Neural cell (in vitro differentiated cells): ENCODE measurements at regions not wholly inside any gene's neighbourhood (a gene's known extent, or its start where the extent isn't known, plus 50 kb on each side); places are given as distances from the start of the nearest gene placed in this dataset.

Source experiments
- H2AFZ ChIP-seq: fragments of 200-600, 300-800 bp; sonication (generic), shearing (Covaris generic); 2 replicates; pipeline ENCODE4 v1.6.0; 2014; ENCODE audit warnings: low read depth, mild to moderate bottlenecking, antibody characterized with exemption, low read length, moderate library complexity
- H3F3A ChIP-seq: fragments of 200-600 bp; shearing (Covaris generic); 2 replicates; pipeline ENCODE4 v1.6.1; 2016; ENCODE audit warnings: mild to moderate bottlenecking, moderate library complexity, mixed read lengths, antibody characterized with exemption, low read length; ENCODE audit not compliant: insufficient read depth, poor library complexity, severe bottlenecking
- H3K27ac ChIP-seq: fragments of 200-600, 300-800 bp; sonication (generic), shearing (Covaris generic); 2 replicates; pipeline ENCODE4 v1.5.1; 2014; ENCODE audit warnings: mild to moderate bottlenecking, low read length, moderate library complexity
- H3K27me3 ChIP-seq: fragments of 300-800, 200-600 bp; sonication (generic), shearing (Covaris generic); 2 replicates; pipeline ENCODE4 v1.6.0; 2014; ENCODE audit warnings: mild to moderate bottlenecking, low read depth, low read length, moderate library complexity; ENCODE audit not compliant: insufficient read depth
- H3K36me3 ChIP-seq: fragments of 300-800, 200-600 bp; sonication (generic), shearing (Covaris generic); 2 replicates; pipeline ENCODE4 v1.5.1; 2014; ENCODE audit warnings: mild to moderate bottlenecking, antibody characterized with exemption, low read length, moderate library complexity; ENCODE audit not compliant: insufficient read depth
- H3K4me2 ChIP-seq: fragments of 300-800, 200-600 bp; sonication (generic), shearing (Covaris generic); 2 replicates; pipeline ENCODE4 v1.6.0; 2014; ENCODE audit warnings: mild to moderate bottlenecking, low read length
- H3K4me3 ChIP-seq: fragments of 300-800, 200-600 bp; sonication (generic), shearing (Covaris generic); 2 replicates; pipeline ENCODE4 v1.5.1; 2014; ENCODE audit warnings: mild to moderate bottlenecking, low read length, moderate library complexity
- H3K79me2 ChIP-seq: fragments of 200-600 bp; shearing (Covaris generic); replicated peaks from 2 replicates; pipeline ENCODE4 v1.6.0; 2014; ENCODE audit warnings: mild to moderate bottlenecking, low read length, moderate library complexity; ENCODE audit not compliant: insufficient read depth
- H3K9ac ChIP-seq: fragments of 300-800, 200-600 bp; sonication (generic), shearing (Covaris generic); 2 replicates; pipeline ENCODE4 v1.6.1; 2016; ENCODE audit warnings: mild to moderate bottlenecking, low read length, mixed read lengths
- H3K9me2 ChIP-seq: fragments of 200-600 bp; shearing (Covaris generic); 2 replicates; pipeline ENCODE4 v1.6.1; 2016; ENCODE audit warnings: mild to moderate bottlenecking, low read length, mixed read lengths; ENCODE audit not compliant: insufficient read depth
- H3K9me3 ChIP-seq: fragments of 200-600, 300-800 bp; sonication (generic), shearing (Covaris generic); 2 replicates; pipeline ENCODE4 v1.6.1; 2016; ENCODE audit warnings: mild to moderate bottlenecking, mixed run types, low read length, moderate library complexity, mixed read lengths
- H4K20me1 ChIP-seq: fragments of 200-600 bp; shearing (Covaris generic); 2 replicates; pipeline ENCODE4 v1.6.1; 2016; ENCODE audit warnings: mild to moderate bottlenecking, mixed run types; ENCODE audit not compliant: insufficient read depth
- CTCF ChIP-seq: fragments of 450-650 bp; IDR thresholded peaks from 2 replicates; pipeline ENCODE4 v1.5.1; 2014; ENCODE audit warnings: antibody characterized with exemption, mild to moderate bottlenecking, moderate library complexity; ENCODE audit not compliant: poor library complexity, severe bottlenecking
- EP300 ChIP-seq: fragments of 450-650 bp; conservative IDR thresholded peaks from 2 replicates; pipeline ENCODE4 v1.6.1; 2014; ENCODE audit warnings: antibody characterized with exemption, mild to moderate bottlenecking, moderate library complexity; ENCODE audit not compliant: poor library complexity, severe bottlenecking
- EZH2 ChIP-seq: fragments of 200-600, 300-800 bp; shearing (Covaris generic), sonication (generic); IDR thresholded peaks from 2 replicates; pipeline ENCODE4 v1.6.1; 2014; ENCODE audit warnings: antibody characterized with exemption, low read length, borderline replicate concordance, mild to moderate bottlenecking; ENCODE audit not compliant: insufficient read depth, poor library complexity, severe bottlenecking
- MXI1 ChIP-seq: fragments of 450-650 bp; conservative IDR thresholded peaks from 2 replicates; pipeline ENCODE4 v1.6.1; 2014; ENCODE audit warnings: antibody characterized with exemption, mild to moderate bottlenecking; ENCODE audit not compliant: poor library complexity, severe bottlenecking
- POLR2AphosphoS5 ChIP-seq: IDR thresholded peaks from 2 replicates; pipeline ENCODE4 v1.6.1; 2012
- RAD21 ChIP-seq: fragments of 450-650 bp; conservative IDR thresholded peaks from 2 replicates; pipeline ENCODE4 v1.6.1; 2014; ENCODE audit warnings: antibody characterized with exemption, mild to moderate bottlenecking, moderate library complexity
- SMC3 ChIP-seq: fragments of 450-650 bp; conservative IDR thresholded peaks from 2 replicates; pipeline ENCODE4 v1.6.1; 2014; ENCODE audit warnings: antibody characterized with exemption, mild to moderate bottlenecking, moderate library complexity; ENCODE audit not compliant: poor library complexity
- TAF1 ChIP-seq: IDR thresholded peaks from 2 replicates; pipeline ENCODE4 v1.6.1; 2012; ENCODE audit warnings: low read depth
- TF ChIP-seq, protein P1 (sequence below): IDR thresholded peaks from 2 replicates; pipeline ENCODE4 v1.6.1; 2012; ENCODE audit warnings: borderline replicate concordance

- Histone ChIP-seq H3K9me2 (no peaks in the 10 kb centered on the region), H3K4me3 (no peak overlapping the region), H3K79me2 (no peaks in the 10 kb centered on the region), H2AFZ (no peak overlapping the region), H3K27ac (no peak overlapping the region), H3K9me3 (no peaks in the 10 kb centered on the region), H3K27me3 (no peaks in the 10 kb centered on the region), H4K20me1 (no peaks in the 10 kb centered on the region), H3K9ac (no peak overlapping the region), H3K4me2 (no peak overlapping the region), H3K36me3 (no peaks in the 10 kb centered on the region), H3F3A (no peaks in the 10 kb centered on the region)
- no peak for TF ChIP-seq TAF1
- TF ChIP-seq MXI1, result no peak
- no peak for TF ChIP-seq SMC3
- TF ChIP-seq EP300, result no peak
Measured at GRCh38 chr9:107874137-107874536, 384.6 kb upstream of the KLF4 start.

GRCh38 chr9:107872457-107873192 lies 383.1 kb upstream of the KLF4 start:
- Histone ChIP-seq H3K79me2 (no peaks in the 10 kb centered on the region), H3K36me3 (no peaks in the 10 kb centered on the region), H3K4me2 (no peak overlapping the region), H3K27me3 (no peaks in the 10 kb centered on the region), H3K9me3 (no peaks in the 10 kb centered on the region), H3F3A (no peaks in the 10 kb centered on the region), H3K9me2 (no peaks in the 10 kb centered on the region), H3K27ac (no peak overlapping the region), H4K20me1 (no peaks in the 10 kb centered on the region), H3K4me3 (no peak overlapping the region), H3K9ac (no peak overlapping the region), H2AFZ (no peak overlapping the region)
- TF ChIP-seq POLR2AphosphoS5, result no peak
- TF ChIP-seq, protein P1, sequence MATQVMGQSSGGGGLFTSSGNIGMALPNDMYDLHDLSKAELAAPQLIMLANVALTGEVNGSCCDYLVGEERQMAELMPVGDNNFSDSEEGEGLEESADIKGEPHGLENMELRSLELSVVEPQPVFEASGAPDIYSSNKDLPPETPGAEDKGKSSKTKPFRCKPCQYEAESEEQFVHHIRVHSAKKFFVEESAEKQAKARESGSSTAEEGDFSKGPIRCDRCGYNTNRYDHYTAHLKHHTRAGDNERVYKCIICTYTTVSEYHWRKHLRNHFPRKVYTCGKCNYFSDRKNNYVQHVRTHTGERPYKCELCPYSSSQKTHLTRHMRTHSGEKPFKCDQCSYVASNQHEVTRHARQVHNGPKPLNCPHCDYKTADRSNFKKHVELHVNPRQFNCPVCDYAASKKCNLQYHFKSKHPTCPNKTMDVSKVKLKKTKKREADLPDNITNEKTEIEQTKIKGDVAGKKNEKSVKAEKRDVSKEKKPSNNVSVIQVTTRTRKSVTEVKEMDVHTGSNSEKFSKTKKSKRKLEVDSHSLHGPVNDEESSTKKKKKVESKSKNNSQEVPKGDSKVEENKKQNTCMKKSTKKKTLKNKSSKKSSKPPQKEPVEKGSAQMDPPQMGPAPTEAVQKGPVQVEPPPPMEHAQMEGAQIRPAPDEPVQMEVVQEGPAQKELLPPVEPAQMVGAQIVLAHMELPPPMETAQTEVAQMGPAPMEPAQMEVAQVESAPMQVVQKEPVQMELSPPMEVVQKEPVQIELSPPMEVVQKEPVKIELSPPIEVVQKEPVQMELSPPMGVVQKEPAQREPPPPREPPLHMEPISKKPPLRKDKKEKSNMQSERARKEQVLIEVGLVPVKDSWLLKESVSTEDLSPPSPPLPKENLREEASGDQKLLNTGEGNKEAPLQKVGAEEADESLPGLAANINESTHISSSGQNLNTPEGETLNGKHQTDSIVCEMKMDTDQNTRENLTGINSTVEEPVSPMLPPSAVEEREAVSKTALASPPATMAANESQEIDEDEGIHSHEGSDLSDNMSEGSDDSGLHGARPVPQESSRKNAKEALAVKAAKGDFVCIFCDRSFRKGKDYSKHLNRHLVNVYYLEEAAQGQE, result no peak

- TF ChIP-seq SMC3, result no peak
- TF ChIP-seq EP300, result no peak
- TF ChIP-seq CTCF, result no peak
- TF ChIP-seq TAF1, result no peak
- TF ChIP-seq, protein P1, result no peak
- no peak for TF ChIP-seq MXI1
- TF ChIP-seq RAD21, result no peak
- no peak for TF ChIP-seq EZH2
- no peak for TF ChIP-seq POLR2AphosphoS5
- no peak overlapping the region for H3K27ac ChIP-seq
- no peaks in the 10 kb centered on the region for H3K9me2 ChIP-seq
- H3K27me3 ChIP-seq, result no peaks in the 10 kb centered on the region
- H4K20me1 ChIP-seq, result no peaks in the 10 kb centered on the region
- no peak overlapping the region for H3K4me3 ChIP-seq
- H3K36me3 ChIP-seq, result no peaks in the 10 kb centered on the region
- no peak overlapping the region for H2AFZ ChIP-seq
- H3K9me3 ChIP-seq, result no peaks in the 10 kb centered on the region
- no peak overlapping the region for H3K4me2 ChIP-seq
- H3F3A ChIP-seq, result no peaks in the 10 kb centered on the region
- H3K9ac ChIP-seq, result no peak overlapping the region
- H3K79me2 ChIP-seq, result no peaks in the 10 kb centered on the region
Measured at GRCh38 chr9:107870927-107871680, 381.5 kb upstream of the KLF4 start.
